Caco-2 (cell line): ENCODE measurements at regions not wholly inside any gene's neighbourhood (a gene's known extent, or its start where the extent isn't known, plus 50 kb on each side); places are given as distances from the start of the nearest gene placed in this dataset.

Source experiments
- BruUV-seq: library from RNA; stranded (reverse); fragments of 400-500 nt; replicated peaks from 2 replicates; lab custom pipeline; 2021; lab: Mats Ljungman, UMichigan
- CTCF ChIA-PET: fragments of 300-600 bp; sonication (Branson Sonifier 250); formaldehyde crosslinking; loops from one replicate; lab custom pipeline; 2022; ENCODE audit warnings: antibody characterized with exemption; lab: Charles Lee
- POLR2A ChIA-PET: fragments of 300-600 bp; sonication (Branson Sonifier 250); formaldehyde crosslinking; loops from one replicate; lab custom pipeline; 2022; ENCODE audit warnings: antibody characterized with exemption; lab: Charles Lee
- DNase-seq, 2 experiments: peaks; one replicate each; pipeline versions ENCODE4 v3.0.0 to v3.0.0-alpha.2; 2020 to 2022
- H3K27me3 ChIP-seq: replicated peaks from 2 replicates; pipeline ENCODE4 v1.6.0; 2011; ENCODE audit warnings: low read length; ENCODE audit not compliant: control insufficient read depth, insufficient read depth
- H3K36me3 ChIP-seq: 2 replicates; pipeline ENCODE4 v1.5.1; 2011; ENCODE audit warnings: low read length; ENCODE audit not compliant: control insufficient read depth, insufficient read depth
- H3K4me1 ChIP-seq: fragments of 250-450 bp; sonication (Bioruptor Pico); 2 replicates; pipeline ENCODE4 v1.5.1; 2020; ENCODE audit warnings: mild to moderate bottlenecking
- H3K4me3 ChIP-seq: 2 replicates; pipeline ENCODE4 v1.5.1; 2011; ENCODE audit warnings: low read depth, mild to moderate bottlenecking, control low read depth, low read length
- H3K9me3 ChIP-seq: fragments of 250-450 bp; sonication (Bioruptor Pico); 2 replicates; pipeline ENCODE4 v1.5.1; 2020; ENCODE audit warnings: mild to moderate bottlenecking, moderate library complexity
- H3K27ac Mint-ChIP-seq: one replicate; pipeline ENCODE4 v1.8.0; 2022; ENCODE audit warnings: mixed read lengths; ENCODE audit not compliant: unreplicated experiment
- H3K27me3 Mint-ChIP-seq: one replicate; pipeline ENCODE4 v1.8.0; 2022; ENCODE audit warnings: mixed read lengths; ENCODE audit not compliant: insufficient read depth, unreplicated experiment
- H3K36me3 Mint-ChIP-seq: one replicate; pipeline ENCODE4 v1.8.0; 2022; ENCODE audit warnings: mild to moderate bottlenecking, mixed read lengths; ENCODE audit not compliant: insufficient read depth, unreplicated experiment
- H3K4me1 Mint-ChIP-seq: one replicate; pipeline ENCODE4 v1.8.0; 2022; ENCODE audit warnings: low read depth, mixed read lengths; ENCODE audit not compliant: unreplicated experiment
- H3K4me3 Mint-ChIP-seq: one replicate; pipeline ENCODE4 v1.8.0; 2022; ENCODE audit warnings: mild to moderate bottlenecking, moderate library complexity, mixed read lengths; ENCODE audit not compliant: unreplicated experiment
- H3K9me3 Mint-ChIP-seq: one replicate; pipeline ENCODE4 v1.8.0; 2022; ENCODE audit warnings: mixed read lengths; ENCODE audit not compliant: unreplicated experiment
- intact Hi-C: fragments of 100-400 bp; cut with micrococcal nuclease; formaldehyde crosslinking; loops from one replicate; pipeline ENCODE4 v1.10.0; 2022; ENCODE audit not compliant: unreplicated experiment
- TF ChIP-seq, protein P1 (sequence below), 2 experiments: fragments of 200-600 bp in 1 of 2; IDR thresholded peaks; 1 replicate in 1 of 2; 2 replicates in 1 of 2; pipeline versions ENCODE4 v1.5.1 to v1.8.0; 2011 to 2022; ENCODE audit warnings: antibody characterized with exemption in 1 of 2, control low read depth in 1 of 2, inconsistent platforms in 1 of 2, low read depth in 1 of 2, low read length in 1 of 2, mild to moderate bottlenecking in 1 of 2, moderate library complexity in 1 of 2; ENCODE audit not compliant: insufficient read depth in 1 of 2, severe bottlenecking in 1 of 2, unreplicated experiment in 1 of 2

DNA sequence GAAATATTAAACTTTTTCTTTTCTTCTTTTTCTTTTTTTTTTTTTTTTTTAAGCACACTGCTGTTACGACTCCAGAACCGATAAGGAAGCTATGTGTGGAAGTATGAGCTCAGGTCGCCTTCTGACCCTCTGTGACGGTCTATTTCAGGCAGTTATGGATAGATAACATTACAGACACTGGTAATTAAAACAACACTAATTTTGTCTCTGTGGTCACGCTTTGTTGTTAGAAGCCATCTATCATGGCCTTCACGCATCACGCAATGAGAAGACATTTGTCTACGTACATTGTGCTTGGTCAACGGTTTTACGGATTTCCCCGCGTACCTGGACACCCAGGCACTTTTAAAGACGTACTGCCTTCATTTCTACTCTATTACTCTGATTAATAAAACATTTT, 306.0 kb upstream of the ZNF507 start:
- intact Hi-C loops = no loop called here
- Histone ChIP-seq H3K27me3 (no peaks in the 10 kb centered on the region), H3K4me3 (no peak overlapping the region), H3K9me3 (no peaks in the 10 kb centered on the region), H3K4me1 (no peaks in the 10 kb centered on the region), H3K36me3 (no peaks in the 10 kb centered on the region)
- CTCF ChIA-PET = no interaction called here
- H3K4me3 Mint-ChIP-seq = no peak overlapping the region
- H3K27ac Mint-ChIP-seq = no peak overlapping the region
- TF ChIP-seq, protein P1, sequence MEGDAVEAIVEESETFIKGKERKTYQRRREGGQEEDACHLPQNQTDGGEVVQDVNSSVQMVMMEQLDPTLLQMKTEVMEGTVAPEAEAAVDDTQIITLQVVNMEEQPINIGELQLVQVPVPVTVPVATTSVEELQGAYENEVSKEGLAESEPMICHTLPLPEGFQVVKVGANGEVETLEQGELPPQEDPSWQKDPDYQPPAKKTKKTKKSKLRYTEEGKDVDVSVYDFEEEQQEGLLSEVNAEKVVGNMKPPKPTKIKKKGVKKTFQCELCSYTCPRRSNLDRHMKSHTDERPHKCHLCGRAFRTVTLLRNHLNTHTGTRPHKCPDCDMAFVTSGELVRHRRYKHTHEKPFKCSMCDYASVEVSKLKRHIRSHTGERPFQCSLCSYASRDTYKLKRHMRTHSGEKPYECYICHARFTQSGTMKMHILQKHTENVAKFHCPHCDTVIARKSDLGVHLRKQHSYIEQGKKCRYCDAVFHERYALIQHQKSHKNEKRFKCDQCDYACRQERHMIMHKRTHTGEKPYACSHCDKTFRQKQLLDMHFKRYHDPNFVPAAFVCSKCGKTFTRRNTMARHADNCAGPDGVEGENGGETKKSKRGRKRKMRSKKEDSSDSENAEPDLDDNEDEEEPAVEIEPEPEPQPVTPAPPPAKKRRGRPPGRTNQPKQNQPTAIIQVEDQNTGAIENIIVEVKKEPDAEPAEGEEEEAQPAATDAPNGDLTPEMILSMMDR (IDR thresholded peaks at IDR 0.05; ENCODE audit: insufficient read depth in 1 of 2, low read depth in 1 of 2, low read length in 1 of 2, severe bottlenecking in 1 of 2, unreplicated experiment in 1 of 2) = no peak
- POLR2A ChIA-PET = no interaction called here
- no peaks in the 10 kb centered on the region for H3K9me3 Mint-ChIP-seq
- no peaks in the 10 kb centered on the region for H3K4me1 Mint-ChIP-seq
- no peak for DNase-seq
- H3K36me3 Mint-ChIP-seq = no peaks in the 10 kb centered on the region
- no TSS peak for BruUV-seq
- H3K27me3 Mint-ChIP-seq = peaks cover 20% of the 10 kb centered on the region

DNA sequence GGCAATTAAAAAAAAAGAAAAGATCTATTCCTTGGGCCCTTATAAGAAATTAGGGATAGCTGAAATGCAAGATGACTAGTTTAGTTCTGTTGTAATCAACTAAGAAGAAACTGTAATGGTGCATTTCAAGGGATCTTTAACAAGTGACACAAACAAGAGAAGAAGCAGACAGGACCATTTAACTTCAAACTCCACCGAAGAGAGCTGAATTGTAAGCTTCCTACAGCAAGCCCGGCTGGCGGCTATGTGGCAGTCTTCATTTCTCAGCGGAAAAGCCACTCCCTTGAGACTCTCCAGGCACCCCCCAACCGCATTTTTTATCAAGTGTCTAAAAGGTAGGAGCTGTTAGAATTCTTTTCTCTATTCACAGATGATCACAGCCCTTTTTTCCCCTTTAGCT, 305.2 kb upstream of the ZNF507 start:
- Mint-ChIP-seq H3K27ac (no peak overlapping the region), H3K27me3 (peaks cover 20% of the 10 kb centered on the region), H3K36me3 (no peaks in the 10 kb centered on the region), H3K4me1 (no peaks in the 10 kb centered on the region), H3K4me3 (no peak overlapping the region), H3K9me3 (no peaks in the 10 kb centered on the region)
- H3K36me3 ChIP-seq = no peaks in the 10 kb centered on the region
- intact Hi-C loops = loop anchor here (10.0 kb wide), 2 partner anchors 185 to 355 kb away; no protein-coding TSS in a partner anchor
- no peaks in the 10 kb centered on the region for H3K27me3 ChIP-seq
- DNase-seq = no peak
- POLR2A ChIA-PET = no interaction called here
- BruUV-seq = no TSS peak
- CTCF ChIA-PET = no interaction called here
- H3K4me1 ChIP-seq = no peaks in the 10 kb centered on the region
- H3K4me3 ChIP-seq = no peak overlapping the region
- H3K9me3 ChIP-seq = no peaks in the 10 kb centered on the region
- TF ChIP-seq, protein P1 (IDR thresholded peaks at IDR 0.05; ENCODE audit: insufficient read depth in 1 of 2, low read depth in 1 of 2, low read length in 1 of 2, severe bottlenecking in 1 of 2, unreplicated experiment in 1 of 2) = no peak

DNA sequence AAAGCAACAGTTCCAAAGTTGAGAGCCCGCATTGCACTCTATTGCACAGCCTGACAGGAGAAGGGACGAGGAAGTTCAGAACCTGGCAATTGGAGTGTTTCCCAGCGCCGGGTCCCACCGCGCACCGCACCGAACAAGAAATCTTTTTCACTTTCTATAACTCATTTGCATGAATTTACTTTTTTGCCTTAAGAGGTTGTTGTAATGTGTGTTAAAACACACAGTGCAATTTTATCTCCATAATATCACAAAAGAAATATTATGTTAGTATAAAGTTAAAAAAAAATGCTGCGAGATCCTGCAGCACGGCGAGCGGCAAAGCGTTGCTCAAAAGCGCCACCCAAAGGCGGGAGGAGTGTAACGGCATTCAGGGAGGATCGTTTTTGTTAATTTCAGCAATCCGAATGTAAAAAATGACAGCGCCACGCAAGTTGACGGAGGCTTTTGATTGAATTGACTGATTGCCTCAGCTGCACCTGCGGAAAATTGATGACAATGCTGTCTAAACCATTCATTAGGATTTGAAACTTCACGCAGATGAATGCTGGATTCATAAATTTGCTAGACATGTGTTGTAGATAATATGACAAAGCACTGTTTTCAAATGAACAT, 303.6 kb upstream of the ZNF507 start:
- H3K4me1 ChIP-seq = no peaks in the 10 kb centered on the region
- peak in 1 of 2 experiments; percentile 46 for DNase-seq
- POLR2A ChIA-PET = no interaction called here

More for the DNA sequence above, 303.6 kb upstream of the ZNF507 start:
- Mint-ChIP-seq H3K27me3 (peaks cover 24% of the 10 kb centered on the region), H3K9me3 (no peaks in the 10 kb centered on the region), H3K27ac (no peak overlapping the region), H3K4me1 (no peaks in the 10 kb centered on the region), H3K36me3 (no peaks in the 10 kb centered on the region), H3K4me3 (no peak overlapping the region)
- intact Hi-C loops = loop anchor here (10.0 kb wide), 2 partner anchors 183 to 357 kb away; no protein-coding TSS in a partner anchor
- Histone ChIP-seq H3K9me3 (no peaks in the 10 kb centered on the region), H3K36me3 (no peaks in the 10 kb centered on the region), H3K4me3 (no peak overlapping the region), H3K27me3 (no peaks in the 10 kb centered on the region)
- BruUV-seq = no TSS peak
- CTCF ChIA-PET = no interaction called here
- TF ChIP-seq, protein P1 (IDR thresholded peaks at IDR 0.05; ENCODE audit: insufficient read depth in 1 of 2, low read depth in 1 of 2, low read length in 1 of 2, severe bottlenecking in 1 of 2, unreplicated experiment in 1 of 2) = peak; percentile 52 to 67
